DOHH2 (cell line): ENCODE measurements at regions not wholly inside any gene's neighbourhood (a gene's known extent, or its start where the extent isn't known, plus 50 kb on each side); places are given as distances from the start of the nearest gene placed in this dataset.

ENCODE experiments used
- EZH2phosphoT487 ChIP-seq: fragments of 200-600 bp; sonication (generic); IDR thresholded peaks from 2 replicates; pipeline ENCODE4 v1.6.1; 2017; ENCODE audit warnings: borderline replicate concordance, mild to moderate bottlenecking, antibody characterized with exemption, low read length, moderate library complexity, mixed read lengths
- TF ChIP-seq, protein P1 (sequence below): fragments of 200-600 bp; sonication (generic); IDR thresholded peaks from one replicate; pipeline ENCODE4 v1.5.1; 2014; ENCODE audit warnings: antibody characterized with exemption, mild to moderate bottlenecking, low read depth, low read length; ENCODE audit not compliant: poor library complexity, severe bottlenecking

DNA sequence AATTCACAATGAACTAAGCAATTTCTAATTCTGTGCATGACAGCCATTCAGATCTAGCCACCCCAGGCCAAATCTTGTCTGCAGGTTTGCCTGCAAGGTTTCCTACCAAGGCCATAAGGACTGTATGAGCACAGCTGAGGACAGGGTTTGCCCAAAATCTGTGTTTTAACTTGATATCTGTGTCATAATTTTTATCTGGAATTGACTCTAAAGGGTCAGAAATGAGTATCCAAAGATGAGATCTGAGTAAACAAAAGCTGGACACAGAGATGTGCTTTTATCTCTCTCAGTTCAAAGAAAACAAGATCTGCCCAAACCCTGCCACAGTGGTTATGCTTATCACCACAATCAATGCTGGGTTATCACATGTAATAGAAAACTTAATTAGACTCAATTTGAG, 154.6 kb upstream of the COL8A1 start:
- TF ChIP-seq, protein P1, sequence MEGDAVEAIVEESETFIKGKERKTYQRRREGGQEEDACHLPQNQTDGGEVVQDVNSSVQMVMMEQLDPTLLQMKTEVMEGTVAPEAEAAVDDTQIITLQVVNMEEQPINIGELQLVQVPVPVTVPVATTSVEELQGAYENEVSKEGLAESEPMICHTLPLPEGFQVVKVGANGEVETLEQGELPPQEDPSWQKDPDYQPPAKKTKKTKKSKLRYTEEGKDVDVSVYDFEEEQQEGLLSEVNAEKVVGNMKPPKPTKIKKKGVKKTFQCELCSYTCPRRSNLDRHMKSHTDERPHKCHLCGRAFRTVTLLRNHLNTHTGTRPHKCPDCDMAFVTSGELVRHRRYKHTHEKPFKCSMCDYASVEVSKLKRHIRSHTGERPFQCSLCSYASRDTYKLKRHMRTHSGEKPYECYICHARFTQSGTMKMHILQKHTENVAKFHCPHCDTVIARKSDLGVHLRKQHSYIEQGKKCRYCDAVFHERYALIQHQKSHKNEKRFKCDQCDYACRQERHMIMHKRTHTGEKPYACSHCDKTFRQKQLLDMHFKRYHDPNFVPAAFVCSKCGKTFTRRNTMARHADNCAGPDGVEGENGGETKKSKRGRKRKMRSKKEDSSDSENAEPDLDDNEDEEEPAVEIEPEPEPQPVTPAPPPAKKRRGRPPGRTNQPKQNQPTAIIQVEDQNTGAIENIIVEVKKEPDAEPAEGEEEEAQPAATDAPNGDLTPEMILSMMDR, result no peak
- no peak for TF ChIP-seq EZH2phosphoT487
